ENCODE measurements at regions not wholly inside any gene's neighbourhood (a gene's known extent, or its start where the extent isn't known, plus 50 kb on each side); places are given as distances from the start of the nearest gene placed in this dataset.

GRCh38 chr5:23893561-23893960 is 386.2 kb downstream of the PRDM9 start:
- dilution Hi-C loops (cut with HindIII; ENCODE audit: low sequenced_read_pairs, unreplicated experiment), result no loop called here
- Histone ChIP-seq H3K23ac (ENCODE audit: low read depth, low read length) (no peak overlapping the region), H3K14ac (replicated peaks; ENCODE audit: low read depth, low read length) (no peak overlapping the region), H3K56ac (ENCODE audit: extremely low read depth, insufficient read depth, low read length) (no peak overlapping the region), H3K4ac (ENCODE audit: low read depth, low read length) (no peak overlapping the region), H3K9me3 (ENCODE audit: control insufficient read depth, insufficient read depth, low read length) (peaks cover 2% of the 10 kb centered on the region; the same call in 1 of the 2 replicates), H4K20me1 (ENCODE audit: insufficient read depth, low read length) (no peaks in the 10 kb centered on the region), H4K8ac (ENCODE audit: low read depth in 2 of 2, low read length in 2 of 2) (no peak overlapping the region), H2BK5ac (ENCODE audit: low read depth, low read length, poor library complexity, severe bottlenecking) (no peak overlapping the region), H3K9me1 (ENCODE audit: insufficient read depth, low read length) (no peaks in the 10 kb centered on the region), H2BK20ac (ENCODE audit: low read depth, low read length) (no peak overlapping the region), H3K27me3 (ENCODE audit: control insufficient read depth, insufficient read depth, low read length) (no peaks in the 10 kb centered on the region), H2AK5ac (ENCODE audit: low read depth, low read length) (no peak overlapping the region), H2AFZ (replicated peaks; ENCODE audit: low read length, poor library complexity) (no peak overlapping the region), H3K36me3 (ENCODE audit: control insufficient read depth, insufficient read depth, low read length) (no peaks in the 10 kb centered on the region), H3K4me1 (ENCODE audit: control insufficient read depth, insufficient read depth, low read length) (no peaks in the 10 kb centered on the region), H3K79me1 (ENCODE audit: low read depth in 1 of 2, low read length in 2 of 2) (no peaks in the 10 kb centered on the region), H3K4me2 (ENCODE audit: low read depth, low read length) (no peak overlapping the region), H4K5ac (ENCODE audit: low read depth, low read length) (no peak overlapping the region), H2AK9ac (replicated peaks; ENCODE audit: low read depth, low read length, poor library complexity) (no peak overlapping the region), H2BK120ac (ENCODE audit: low read depth, low read length) (no peak overlapping the region), H3K18ac (ENCODE audit: low read depth, low read length) (no peak overlapping the region), H3K27ac (ENCODE audit: insufficient read depth, low read length) (no peak overlapping the region), H3K4me3 (ENCODE audit: insufficient read depth, low read depth, low read length) (no peak overlapping the region), H3K9ac (ENCODE audit: low read depth, low read length) (no peak overlapping the region), H2BK15ac (ENCODE audit: low read depth, low read length) (no peak overlapping the region), H4K91ac (ENCODE audit: insufficient read depth, low read depth, low read length) (no peak overlapping the region)
- ATAC-seq (ENCODE audit: low read depth), result no peak
- POLR2A ChIA-PET (ENCODE audit: unreplicated experiment), result no interaction called here
- intact Hi-C loops (cut with micrococcal nuclease), result no loop called here
- no TSS peak for BruUV-seq (replicated peaks)
- CTCF ChIA-PET, result no interaction called here
- peak; percentile 94 for TF ChIP-seq CEBPB (IDR thresholded peaks at IDR 0.05; ENCODE audit: low read depth, low read length)
- TF ChIP-seq NFE2L2 (IDR thresholded peaks at IDR 0.05; ENCODE audit: low read depth, low read length), result no peak
- in situ Hi-C loops (cut with MboI; ENCODE audit: low sequenced_read_pairs), result no loop called here
- no peak for DNase-seq
- WGBS, 2 experiments (ENCODE audit: extremely low coverage in 2 of 2, insufficient read length in 1 of 2), result no CpG with 5 or more reads among the region's 5 CpGs

All from IMR-90 (cell line).